NCI-H1092 treated with DMSO at 0.1 percent for 48 hours (cell line): ENCODE measurements at regions not wholly inside any gene's neighbourhood (a gene's known extent, or its start where the extent isn't known, plus 50 kb on each side); places are given as distances from the start of the nearest gene placed in this dataset.
"Not testable (repeated sequence)": the region's sequence is repeated elsewhere in the genome, so short reads cannot be mapped to it uniquely, and the experiment has no call there.

Source experiments
- DNase-seq: peaks from one replicate; lab custom pipeline; 2025; lab: John Stamatoyannopoulos, UW

DNA sequence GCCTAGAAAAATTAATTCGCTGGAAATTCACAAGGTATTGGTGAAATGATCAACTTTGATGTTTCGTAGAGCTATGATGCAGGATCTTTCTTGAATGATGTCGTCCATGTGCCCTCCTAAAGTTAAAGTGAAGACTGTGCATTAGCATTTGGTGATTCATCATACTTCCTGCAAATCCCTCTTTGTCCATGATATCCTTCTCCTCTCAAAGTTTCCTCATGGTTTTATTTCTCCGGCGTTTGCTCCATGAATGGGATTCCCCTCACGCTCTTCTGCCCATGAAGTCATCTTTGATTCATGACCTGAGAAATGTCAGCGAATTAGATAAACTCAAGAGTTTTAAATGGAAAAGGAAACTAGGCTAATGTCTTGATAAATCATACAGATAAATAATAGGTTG is 372.7 kb downstream of the PSAT1 start:
- DNase-seq, result no peak

DNA sequence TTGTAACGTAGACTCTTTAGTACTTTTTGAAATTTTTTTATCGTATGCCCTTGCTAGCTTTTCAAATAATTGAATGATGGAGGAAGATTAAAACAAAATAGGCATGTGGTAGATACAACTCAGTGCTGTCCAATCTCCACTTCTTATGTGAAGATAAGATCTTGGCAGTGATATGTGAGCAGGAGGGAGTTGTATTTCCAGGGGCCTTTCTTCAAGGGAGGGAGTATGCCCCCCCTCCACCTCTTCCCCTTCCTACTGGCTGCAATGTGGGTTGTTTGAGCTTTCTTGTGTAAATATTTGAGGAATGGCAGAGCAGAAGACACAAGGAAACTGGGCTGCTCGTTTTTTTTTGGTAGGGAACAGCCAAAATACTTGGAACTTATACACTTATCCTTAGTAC is 374.9 kb downstream of the PSAT1 start:
- no peak for DNase-seq

DNA sequence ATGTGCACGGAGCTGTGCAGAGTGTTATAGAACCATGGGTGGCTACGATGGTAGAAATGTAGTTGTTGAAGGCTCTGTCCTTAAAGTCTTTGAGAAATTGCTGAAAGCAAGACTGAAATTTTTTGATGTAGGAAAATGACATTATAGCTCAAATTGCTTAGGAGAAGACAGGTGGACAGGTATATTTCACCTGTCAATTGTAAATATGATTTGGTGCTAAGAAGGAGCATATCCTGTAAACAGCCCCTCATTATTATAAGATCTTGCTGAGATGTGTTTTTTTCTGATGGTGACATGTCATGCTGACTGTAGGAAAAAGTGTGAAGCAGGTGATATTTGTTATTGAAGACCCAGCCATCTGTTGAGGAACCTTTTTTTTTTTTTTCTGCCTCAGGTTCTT is 377.9 kb downstream of the PSAT1 start:
- DNase-seq, result no peak

DNA sequence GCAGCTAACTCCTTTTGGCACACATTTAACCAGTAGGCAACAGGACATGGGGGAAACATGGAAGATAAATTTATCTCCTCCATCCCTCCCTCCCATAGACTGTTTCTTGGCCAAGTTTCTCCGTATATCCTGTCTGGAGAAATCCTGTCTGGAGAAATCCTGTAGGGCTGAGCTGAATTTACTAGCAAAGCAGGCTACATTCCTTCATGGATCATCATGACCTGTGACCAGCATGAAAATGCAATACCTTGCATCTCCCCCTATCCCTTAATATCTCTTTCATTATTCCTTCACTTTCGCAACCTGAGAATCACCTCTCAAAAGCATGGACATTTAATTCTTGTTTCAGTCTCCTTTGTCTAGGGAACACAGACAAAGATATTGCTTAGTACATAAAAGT is 379.1 kb downstream of the PSAT1 start:
- no peak for DNase-seq

DNA sequence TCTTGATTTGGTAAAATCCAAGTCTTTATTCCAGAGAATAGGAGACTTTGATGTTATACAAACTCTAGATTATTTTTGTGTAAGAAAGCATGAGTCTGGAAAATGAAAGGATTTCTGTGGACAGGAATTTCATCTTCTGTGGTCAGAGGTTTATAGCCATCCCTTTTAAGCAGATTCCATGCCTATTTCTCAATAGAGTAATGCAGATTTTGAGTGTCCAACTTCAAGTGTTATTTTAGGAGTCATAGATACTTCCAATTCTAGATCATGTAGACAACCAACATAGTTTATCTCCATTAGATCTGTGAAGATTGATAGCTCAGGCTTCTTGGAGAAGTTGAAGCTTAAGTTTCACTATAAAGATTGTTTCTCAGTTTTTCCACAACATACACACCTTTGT is 379.7 kb downstream of the PSAT1 start:
- DNase-seq, result no peak

DNA sequence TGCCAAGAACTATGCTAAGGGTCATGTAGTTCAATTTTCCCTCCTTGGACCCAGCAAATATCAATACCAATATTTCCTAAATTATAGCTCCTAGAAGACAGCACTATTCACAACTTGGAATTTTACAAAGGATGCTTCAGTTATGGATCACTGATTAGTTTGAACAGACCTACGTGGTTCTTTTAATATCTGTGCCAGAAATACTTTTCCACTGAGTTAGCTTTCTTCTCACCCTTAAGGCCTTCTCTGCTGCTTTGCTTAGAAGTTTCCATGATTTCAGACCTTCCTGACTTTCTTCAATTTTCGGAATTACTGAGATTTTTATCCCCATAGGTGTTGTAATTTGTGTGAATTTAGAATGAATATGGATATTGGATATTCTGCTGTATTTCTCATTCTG is 380.4 kb downstream of the PSAT1 start:
- no peak for DNase-seq

DNA sequence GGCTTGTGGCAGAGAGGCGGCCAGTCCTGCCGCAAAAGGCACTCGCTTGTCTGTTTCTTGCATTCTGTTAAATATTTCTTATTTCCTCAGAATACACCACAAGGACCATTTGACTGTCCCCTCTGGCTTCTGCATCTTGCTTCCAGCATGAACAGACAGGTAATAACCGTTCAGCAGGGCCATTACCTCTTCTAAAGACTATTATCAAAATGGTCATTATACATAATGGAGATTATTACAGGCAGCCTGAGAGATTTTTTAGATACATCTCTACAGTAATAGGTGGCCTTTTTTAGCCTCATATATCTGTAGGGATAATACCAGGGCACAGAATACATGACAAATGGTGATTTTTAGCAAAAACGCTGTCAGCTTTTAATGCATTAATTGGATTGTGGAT is 382.0 kb downstream of the PSAT1 start:
- no peak for DNase-seq

DNA sequence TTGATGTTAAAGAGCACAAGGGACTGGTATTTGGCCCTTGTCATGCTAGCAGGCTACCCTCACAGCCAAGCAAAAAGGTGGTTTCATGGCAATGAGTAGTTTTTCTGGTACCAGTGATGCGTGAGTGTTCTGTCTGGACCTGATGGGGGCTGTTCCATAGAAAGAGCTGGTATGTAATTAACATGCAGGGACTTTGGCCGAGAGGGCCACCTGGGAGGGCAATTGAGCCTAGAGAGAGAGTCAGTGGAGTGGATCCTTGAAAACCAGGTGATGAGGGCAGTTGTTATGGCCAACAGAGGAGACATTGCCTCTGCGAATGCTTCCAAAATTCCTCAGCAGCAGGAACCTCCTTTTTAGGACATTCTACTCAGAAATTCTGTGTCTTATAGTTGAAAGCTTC is 383.3 kb downstream of the PSAT1 start:
- DNase-seq, result no peak

DNA sequence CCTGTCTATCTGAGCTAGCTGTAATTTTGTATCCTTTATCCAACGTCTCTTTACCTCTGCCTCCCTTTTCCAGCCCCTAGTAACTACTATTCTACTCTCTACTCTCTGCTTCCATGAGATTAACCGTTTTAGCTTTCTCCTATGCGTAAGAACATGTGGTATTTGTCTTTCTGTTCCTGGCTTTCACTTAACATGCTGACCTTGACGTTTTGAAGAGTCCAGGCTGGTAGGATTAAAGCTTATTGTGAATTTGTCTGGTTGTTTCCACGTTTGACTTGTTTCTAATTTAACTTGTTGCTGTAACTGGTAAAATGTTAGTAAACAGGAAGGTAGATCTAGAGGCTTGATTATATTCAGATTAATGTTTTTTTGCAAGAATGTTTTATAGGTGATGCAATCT is 385.3 kb downstream of the PSAT1 start:
- DNase-seq, result peak; percentile 2

DNA sequence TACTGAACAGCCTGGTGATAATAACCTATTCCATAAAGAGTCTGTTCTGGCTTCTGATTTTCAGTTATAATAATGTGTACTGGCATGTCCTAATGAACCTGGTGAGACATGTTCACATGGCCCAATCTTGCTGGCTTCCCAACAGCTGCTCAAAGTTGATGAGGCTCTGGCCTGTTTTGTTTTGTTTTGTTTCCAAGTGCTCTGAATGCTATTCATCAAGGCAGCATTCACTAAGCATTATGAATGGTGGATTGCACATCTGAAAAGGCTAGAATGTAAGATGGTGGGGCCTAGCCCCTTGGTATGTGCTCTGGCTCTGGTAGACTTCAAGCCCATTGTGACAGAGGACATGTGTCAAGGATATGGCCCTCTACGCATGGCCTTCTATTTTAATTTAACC is 388.5 kb downstream of the PSAT1 start:
- no peak for DNase-seq

DNA sequence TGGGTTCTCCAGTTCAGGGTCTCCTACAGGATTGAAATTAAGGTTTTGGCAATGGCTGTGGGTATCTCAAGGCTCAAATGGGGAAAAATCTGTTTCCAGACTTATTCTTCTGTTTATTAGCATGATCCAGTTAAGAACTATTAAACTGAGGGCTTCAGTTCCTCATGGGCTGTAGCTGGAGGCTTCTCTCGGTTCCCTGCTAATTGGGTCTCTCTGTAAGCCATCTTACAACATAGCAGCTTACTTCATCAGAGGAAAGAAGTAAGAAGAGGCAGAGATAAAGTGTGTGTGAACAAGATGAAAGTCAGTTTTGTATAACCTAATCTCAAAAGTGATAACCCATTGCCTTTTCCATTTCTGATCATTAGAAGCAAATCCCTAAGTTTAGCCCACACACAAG is 391.9 kb downstream of the PSAT1 start:
- DNase-seq, result no peak

DNA sequence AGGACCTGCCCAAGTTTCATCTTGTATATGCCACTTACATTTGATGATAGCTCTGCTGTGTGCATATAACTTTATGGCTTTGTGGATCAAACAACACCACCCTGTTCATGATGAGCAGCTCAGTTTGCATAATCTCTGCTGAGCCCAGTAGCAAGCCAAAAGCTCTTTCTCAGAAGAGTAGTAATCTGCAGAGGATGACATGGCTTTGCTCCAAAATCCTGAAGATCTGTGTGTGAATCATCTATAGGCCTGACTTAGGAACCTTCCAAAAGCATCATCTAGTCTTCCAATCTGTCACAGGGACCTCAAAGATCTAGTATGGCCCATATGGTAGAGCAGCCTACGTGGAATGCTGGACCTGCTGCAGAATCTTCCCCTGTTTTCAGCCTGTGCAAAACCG is 394.6 kb downstream of the PSAT1 start:
- no peak for DNase-seq

DNA sequence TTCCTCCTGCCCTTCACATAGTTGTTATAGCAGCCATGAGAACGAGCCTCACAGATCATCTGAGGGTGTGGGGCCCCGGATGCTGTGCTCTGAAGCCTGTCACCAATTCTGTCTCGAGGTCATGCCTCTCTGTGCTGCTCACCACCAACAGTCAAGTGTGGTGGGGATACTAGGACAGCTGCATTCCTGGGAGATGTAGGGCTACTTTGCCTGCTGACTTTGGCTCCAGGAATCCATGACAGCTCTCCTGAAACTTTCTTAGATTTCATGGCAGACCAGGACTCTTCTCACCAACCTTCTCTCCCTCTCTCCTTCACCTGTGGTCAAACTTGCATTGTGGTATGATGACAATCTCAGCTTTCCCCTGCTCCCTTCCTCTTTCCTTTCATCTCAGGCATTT is 395.9 kb downstream of the PSAT1 start:
- DNase-seq, result no peak

DNA sequence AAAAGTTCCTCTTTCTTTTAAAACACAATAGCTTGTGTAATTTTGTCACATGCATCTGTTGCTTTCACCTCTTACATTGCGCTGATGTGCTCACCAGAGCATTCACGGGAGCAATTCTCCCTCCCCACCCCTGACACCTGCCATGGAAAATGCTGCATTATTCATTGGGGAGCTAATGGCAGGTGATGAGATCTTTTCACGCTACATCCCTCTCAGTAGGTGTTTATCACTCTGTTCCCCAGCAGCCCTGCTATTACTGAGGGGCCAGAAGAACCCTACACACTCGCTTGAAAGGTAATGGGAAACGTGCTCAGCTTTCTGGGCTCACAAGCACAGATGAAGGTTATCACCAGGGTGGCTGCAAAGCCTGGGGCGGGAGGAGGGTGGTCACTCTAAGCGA is 398.0 kb downstream of the PSAT1 start:
- no peak for DNase-seq

DNA sequence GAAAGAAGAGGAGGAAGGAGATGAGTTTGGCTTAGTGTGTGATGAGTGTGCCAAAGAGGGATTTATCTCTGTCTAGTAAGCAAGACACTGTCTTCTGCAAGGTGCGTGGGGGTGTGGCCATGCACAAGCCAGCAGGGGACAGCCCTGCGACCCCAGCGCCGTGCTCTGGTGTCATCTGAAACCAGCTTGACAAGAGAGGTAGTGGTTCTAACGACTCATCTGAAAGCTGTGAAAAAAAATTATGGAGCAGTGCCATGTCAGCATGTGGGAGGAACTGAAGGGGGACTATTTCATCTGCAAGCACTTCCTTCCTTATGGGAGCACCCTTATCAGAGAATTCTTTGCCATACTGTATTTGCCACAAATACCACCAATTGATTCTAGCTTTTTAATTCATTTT is 398.6 kb downstream of the PSAT1 start:
- no peak for DNase-seq

DNA sequence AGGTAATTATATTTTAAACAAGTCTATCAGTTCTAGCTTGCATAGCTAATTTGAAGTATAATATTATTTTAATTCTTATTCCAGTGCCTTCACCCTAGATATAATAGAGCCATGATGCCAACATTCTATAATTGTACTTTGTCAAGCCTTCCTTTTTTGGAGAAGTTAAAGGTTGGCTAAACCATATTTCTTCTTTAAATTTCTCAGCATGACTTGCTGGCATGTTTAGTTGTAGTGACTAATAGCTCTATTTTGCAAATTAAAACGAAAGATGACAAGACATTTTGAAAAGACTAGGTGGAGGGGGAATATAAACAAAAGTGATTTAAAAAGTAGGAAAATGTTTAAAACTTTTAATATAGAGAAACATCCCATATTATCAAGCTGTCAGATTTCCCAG is 400.7 kb downstream of the PSAT1 start:
- no peak for DNase-seq

DNA sequence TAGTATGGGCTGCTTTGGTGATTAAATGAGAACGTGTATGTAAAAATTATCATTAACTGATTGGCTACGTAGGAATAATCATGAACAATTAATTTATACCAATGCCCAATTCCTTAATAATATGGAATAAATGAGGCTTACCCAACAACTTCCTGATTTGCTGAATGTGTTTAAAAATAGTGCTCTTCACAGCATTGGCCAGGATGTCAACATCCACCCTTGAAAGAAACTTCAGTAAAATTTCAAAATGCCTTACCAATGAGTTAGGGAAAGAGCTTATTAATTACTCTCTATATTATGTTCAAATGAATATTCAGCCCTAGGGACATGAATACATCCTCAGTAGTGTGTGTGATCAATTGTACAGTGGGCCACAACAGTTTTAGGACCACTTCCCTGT is 401.4 kb downstream of the PSAT1 start:
- DNase-seq, result no peak

DNA sequence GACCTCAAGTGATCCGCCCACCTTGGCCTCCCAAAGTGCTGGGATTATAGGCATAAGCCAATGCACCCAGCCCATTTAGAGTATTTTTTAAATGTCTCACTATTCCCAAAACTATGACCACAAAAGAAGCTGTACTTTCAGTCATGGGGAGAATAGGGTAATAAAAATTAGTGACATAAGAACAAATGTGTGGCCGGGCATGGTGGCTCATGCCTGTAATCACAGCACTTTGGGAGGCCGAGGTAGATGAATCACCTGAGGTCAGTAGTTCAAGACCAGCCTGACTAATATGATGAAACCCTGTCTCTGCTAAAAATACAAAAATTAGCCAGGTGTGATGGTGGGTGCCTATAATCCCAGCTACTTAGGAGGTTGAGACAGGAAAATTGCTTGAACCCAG is 402.3 kb downstream of the PSAT1 start:
- DNase-seq, result not testable (repeated sequence)

DNA sequence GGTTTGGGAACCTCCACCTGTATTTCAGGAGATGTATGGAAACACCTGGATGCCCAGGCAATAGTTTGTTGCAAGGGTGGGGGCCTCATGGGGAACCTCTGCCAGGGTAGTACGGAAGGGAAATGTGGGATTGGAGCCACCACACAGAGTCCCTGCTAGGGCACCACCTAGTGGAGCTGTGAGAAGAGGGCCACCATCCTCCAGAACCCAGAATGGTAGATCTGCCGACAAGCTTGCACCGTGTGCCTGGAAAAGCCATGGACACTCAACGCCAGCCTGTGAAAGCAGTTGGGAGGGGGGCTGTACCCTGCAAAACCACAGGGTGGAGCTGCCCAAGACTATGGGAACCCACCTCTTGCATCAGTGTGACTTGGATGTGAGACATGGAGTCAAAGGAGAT is 407.2 kb downstream of the PSAT1 start:
- DNase-seq, result not testable (repeated sequence)

DNA sequence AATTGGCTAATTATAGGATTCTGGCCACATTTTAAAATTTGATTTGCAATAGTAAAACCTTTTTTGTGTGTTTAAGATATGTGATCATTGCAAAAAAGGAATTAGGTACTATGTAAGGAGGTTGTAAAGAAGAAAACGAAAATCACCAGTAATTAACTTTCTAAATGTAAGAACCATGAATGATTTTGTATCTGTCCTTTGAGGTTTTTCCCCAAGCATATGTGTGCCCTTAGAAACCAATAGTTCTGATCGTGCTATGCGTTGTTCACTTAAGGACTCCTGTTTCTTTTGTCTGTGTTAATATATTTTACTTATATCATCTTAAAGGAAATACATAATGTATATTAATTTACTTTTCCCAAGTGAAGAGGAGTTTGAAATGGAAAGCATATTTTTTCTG is 410.2 kb downstream of the PSAT1 start:
- no peak for DNase-seq

DNA sequence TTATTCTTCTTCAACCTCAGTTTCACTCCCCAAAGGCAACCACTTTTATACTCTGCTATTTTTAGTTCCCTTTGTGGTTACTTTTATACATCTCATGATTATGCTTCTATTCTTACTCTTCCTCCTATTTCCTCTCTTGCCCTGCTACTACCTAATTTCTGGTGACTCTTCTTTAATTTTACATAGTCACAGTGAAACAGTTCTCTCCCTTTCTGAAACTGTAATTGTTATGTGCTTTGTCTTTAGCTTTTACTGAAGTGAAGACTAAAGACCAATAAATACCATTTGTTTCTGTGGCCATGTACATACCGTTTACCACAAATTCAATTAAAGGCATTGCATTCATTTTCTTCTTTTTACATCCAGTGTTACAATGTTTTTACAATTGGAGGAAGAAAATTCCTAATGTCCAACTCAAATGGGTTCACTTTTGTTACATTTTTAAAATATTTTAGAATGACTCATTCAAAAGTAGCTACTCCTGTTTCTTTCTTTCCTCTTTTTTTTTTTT is 410.6 kb downstream of the PSAT1 start:
- DNase-seq, result no peak

DNA sequence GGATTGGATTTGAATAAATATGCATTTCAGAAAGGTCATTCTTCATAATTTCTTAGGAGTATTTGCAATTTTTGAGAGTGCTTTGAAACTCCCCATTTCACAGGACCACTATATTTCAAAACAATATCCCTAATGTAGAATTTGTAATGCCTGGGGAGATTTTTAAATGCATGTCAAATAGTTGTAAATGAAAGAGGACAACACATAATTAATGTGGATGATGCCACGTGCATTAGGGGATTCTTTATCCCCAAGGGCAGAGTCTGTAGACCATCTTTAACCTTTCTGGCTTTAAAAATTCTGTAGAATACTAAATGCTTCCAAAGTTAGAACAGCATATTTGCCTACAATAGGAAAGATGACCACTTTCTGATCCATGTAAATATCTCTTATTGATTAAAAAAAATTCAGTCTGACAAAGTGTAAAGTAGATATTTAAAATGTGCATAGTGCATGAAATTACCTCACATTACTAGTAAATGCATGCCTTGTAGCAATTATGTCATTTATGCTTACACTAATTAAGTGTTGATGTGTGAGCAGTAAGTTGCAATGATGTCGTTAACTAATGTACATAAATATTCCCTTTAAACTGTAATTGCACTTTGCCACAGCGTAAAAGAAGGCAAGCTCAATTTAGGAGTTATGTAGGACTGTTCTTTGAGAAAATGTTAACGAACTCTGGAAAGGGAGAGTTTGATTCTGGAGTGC is 416.1 kb downstream of the PSAT1 start:
- no peak for DNase-seq

DNA sequence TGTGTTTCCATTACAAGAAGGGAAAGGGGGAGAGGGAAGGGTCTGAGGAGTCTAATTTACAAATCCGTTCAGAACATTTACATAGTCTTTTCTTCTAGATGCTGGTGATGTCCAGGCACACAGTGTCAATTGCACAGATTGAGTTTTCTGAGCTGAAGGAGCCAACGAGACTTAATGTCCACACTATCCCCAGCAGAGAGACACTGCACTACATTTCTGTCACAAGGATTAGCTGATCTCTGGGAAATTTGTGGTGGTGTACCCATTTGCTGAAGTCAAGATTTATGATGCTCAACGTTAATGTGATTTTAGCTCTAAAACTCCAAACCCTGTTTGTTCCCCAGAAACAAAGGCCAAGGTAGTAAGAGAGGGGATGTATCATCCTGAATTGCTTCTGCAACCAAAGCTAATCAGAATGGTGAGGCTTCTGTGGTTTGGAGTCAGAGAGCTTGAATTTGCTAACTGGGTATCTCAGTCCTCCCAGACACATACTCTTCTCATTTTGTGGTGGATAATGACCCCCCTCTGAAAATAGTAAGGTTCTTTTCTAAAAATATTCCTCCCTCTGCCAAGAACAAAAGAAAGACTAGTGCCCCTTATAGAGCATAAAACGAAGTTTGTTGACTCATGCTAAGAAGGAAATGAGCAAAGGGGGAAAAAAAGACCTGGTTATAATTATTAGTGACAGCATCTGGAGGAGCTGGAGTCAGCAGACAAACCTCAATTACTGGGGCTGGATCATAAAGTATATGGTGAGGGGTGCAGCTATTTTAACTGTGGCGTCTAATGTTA is 416.9 kb downstream of the PSAT1 start:
- no peak for DNase-seq

DNA sequence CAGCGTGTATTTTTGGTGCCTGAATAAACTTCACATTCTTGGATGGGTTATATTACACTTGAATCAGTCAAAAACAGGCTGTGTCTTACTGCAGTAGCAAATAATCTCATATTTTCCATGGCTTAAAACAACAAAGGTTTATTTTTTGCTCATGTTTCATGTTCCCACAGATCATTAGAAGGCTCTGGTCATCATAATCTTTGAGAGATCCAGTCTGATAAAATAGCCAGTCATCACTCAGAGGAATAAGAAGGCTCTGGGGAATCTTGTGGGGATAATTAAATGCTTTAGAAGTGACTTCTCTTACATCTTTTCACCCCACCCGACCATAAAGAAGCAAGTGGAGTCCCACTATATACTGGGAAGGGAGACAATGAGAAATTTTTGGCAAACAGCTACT is 417.7 kb downstream of the PSAT1 start:
- no peak for DNase-seq
